Stimulated activated CD8-positive, alpha-beta memory T cell treated with anti-CD3 and anti-CD28 coated beads, Interleukin-7, amount 100 ng/mL, for 48 hours (primary cell): ENCODE measurements at regions not wholly inside any gene's neighbourhood (a gene's known extent, or its start where the extent isn't known, plus 50 kb on each side); places are given as distances from the start of the nearest gene placed in this dataset.
"Not testable (repeated sequence)": the region's sequence is repeated elsewhere in the genome, so short reads cannot be mapped to it uniquely, and the experiment has no call there.

ENCODE experiments used
- DNase-seq, 2 donors: peaks; one replicate each; pipeline ENCODE4 v3.0.0-alpha.2; 2020; ENCODE audit warnings: low read depth in 1 of 2; ENCODE audit errors: extremely low read depth in 1 of 2

DNA sequence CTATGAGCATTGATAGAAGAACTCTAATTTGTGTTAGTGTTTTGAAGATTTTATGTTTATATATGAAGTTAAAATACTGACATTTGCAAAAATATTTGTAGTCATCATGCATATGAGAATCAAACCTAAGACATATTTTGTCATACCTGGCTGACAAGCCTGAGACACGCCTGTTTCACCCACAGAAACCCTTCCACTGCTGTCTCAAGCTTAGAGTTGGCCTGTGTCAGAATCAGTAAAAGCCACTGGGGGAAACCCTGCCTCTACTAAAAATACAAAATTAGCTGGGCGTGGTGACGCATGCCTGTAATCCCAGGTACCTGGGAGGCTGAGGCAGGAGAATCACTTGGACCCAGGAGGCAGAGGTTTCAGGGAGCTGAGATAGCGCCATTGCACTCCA, 218.0 kb upstream of the C1QTNF3 start:
- DNase-seq: not testable (repeated sequence)

GRCh38 chr5:34266151-34266550, 223.1 kb upstream of the C1QTNF3 start:
- not testable (repeated sequence) for DNase-seq

DNA sequence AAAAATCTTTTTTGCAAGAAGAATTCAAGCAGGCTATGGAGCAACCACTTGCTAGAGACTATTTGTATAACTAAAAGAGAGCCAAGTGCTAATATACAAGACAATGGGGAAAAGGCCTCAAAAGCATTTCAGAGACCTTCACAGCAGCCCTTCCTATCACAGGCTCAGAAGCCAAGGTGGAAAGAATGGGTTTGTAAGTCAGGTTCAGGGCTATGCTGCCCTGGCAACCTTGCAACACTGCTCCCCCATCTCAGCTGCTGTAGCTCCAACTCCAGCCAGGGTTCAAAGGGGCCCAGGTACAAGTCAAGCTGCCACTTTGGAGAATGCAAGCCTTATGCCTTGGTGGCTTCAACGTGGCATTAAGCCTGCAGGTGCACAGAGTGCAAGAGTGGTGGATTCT, 253.7 kb upstream of the C1QTNF3 start:
- not testable (repeated sequence) for DNase-seq

GRCh38 chr5:34329201-34329600, 286.2 kb upstream of the C1QTNF3 start:
- not testable (repeated sequence) for DNase-seq

GRCh38 chr5:34329611-34330108, 286.6 kb upstream of the C1QTNF3 start:
- DNase-seq: not testable (repeated sequence)

GRCh38 chr5:34331928-34332454, 289.0 kb upstream of the C1QTNF3 start:
- not testable (repeated sequence) for DNase-seq

DNA sequence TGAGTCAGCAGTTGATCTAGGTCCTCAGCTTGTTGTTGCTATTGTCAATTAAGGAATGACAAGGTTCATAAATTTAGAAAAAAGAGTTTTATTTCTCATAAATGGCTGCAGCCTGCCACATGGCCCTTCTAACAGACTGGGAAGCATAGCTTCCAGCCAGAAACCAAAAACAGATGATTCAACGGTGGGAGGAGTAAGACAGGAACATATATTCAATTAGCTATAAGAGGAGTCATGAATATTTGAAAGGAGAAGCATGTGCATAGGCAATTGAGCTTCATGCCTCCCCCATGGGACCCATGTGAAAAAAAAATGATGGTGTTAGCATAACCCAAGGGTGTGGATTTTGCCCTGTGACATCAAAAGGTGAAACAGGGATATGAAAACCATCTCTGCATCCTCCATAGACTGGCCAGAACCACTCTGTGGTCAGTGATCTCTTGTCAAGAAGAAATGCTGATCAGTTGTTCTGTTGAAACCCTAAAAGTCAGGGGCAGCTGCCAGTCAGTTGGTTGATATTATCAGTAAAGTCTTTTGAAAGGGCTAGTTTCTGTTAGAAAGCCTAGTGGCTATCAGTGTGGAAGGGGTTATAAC, 296.5 kb upstream of the C1QTNF3 start:
- DNase-seq: not testable (repeated sequence)

DNA sequence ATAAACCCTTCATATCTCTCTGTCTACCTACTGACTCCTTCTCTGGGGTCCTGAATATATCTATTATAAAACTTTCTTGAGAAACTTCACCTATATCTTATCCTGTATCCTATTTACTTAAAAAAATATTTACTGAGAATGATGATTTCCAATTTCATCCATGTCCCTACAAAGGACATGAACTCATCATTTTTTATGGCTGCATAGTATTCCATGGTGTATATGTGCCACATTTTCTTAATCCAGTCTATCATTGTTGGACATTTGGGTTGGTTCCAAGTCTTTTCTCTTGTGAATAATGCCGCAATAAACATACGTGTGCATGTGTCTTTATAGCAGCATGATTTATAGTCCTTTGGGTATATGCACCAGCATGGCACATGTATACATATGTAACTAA, 301.7 kb upstream of the RAI14 start:
- not testable (repeated sequence) for DNase-seq

GRCh38 chr5:34371417-34371816, 284.7 kb upstream of the RAI14 start:
- not testable (repeated sequence) for DNase-seq

DNA sequence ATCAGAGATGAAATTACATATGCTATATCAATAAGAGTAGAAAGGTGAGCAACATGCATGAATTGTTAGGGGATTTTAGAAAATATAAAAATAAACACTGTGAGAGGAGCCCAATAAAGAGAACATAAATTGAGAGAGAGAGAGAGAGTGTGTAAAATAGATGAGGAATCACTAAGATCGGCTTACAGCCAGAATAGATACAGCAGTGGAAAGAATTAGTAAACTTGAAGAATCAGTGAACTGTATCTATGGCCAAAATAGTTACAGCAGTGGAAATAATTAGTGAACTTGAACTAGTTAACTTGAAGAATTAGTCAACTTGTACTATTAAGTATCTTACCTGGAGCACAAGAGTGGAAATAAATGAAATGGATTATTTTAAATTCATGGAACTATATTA, 284.3 kb upstream of the RAI14 start:
- not testable (repeated sequence) for DNase-seq

DNA sequence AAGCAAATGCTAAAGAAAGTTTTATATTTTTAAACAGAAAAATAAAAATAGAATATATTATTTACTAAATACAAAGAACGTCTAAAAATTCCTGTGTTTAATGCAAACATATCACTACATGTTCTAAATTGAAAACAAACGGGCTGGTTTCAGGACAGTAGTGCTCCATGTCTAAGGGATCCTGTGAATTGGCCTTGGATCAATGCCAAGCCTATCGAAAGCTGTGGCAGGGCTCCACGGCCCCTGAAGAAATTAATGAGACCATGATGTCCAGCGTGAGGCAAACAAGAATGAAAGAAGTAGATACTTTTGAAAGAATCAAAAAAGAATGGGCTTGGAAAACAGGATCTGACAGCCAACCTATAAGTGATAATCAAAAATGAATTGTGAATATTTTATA, 283.4 kb upstream of the RAI14 start:
- not testable (repeated sequence) for DNase-seq

DNA sequence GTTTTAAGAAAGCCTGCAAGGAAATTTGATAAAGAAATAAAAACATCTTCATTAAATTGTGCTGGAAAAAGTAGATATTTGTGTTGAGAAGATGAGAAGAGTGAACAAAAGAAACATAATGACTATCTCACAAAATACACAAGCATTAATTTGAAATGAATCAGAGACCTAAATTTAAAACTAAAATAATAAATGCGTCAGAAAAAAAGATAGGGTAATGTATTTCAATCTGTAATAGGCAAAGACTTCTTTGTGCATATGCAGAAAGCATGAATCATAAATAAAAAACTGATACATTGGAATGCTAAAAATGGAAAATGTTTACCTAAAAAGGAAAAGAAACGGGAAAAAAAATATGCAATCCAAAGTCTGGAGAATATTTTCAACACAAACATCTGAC, 278.5 kb upstream of the RAI14 start:
- not testable (repeated sequence) for DNase-seq

DNA sequence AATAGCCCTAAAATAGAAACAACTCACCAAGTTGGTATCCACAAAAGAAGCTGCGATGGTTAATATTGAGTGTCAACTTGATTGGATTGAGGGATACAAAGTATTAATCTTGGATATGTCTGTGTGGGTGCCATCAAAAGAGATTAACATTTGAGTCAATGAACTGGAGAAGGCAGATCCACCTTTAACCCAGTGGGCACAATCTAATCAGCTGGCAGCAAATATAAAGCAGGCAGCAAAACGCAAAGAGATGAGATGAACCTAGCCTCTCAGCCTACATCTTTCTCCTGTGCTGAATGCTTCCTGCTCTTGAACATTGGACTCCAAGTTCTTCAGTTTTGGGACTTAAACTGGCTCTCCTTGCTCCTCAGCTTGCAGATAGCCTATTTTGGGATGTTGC, 277.6 kb upstream of the RAI14 start:
- DNase-seq: not testable (repeated sequence)

DNA sequence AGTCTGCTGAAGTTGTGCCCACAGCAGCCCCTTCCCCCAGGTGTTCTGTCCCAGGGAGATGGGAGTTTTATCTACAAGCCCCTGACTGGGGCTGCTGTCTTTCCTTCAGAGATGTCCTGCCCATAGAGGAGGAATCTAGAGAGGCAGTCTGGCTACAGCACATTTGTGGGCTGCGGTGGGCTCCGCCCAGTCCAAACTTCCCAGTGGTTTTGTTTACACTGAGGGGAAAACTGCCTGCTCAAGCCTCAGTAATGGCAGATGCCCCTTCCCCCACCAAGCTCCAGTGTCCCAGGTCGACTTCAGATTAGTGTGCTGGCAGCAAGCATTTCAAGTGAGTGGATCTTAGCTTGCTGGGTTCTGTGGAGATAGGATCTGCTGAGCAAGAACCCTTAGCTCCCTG, 267.4 kb upstream of the RAI14 start:
- DNase-seq: not testable (repeated sequence)

GRCh38 chr5:34409373-34409772, 246.8 kb upstream of the RAI14 start:
- DNase-seq: no peak

DNA sequence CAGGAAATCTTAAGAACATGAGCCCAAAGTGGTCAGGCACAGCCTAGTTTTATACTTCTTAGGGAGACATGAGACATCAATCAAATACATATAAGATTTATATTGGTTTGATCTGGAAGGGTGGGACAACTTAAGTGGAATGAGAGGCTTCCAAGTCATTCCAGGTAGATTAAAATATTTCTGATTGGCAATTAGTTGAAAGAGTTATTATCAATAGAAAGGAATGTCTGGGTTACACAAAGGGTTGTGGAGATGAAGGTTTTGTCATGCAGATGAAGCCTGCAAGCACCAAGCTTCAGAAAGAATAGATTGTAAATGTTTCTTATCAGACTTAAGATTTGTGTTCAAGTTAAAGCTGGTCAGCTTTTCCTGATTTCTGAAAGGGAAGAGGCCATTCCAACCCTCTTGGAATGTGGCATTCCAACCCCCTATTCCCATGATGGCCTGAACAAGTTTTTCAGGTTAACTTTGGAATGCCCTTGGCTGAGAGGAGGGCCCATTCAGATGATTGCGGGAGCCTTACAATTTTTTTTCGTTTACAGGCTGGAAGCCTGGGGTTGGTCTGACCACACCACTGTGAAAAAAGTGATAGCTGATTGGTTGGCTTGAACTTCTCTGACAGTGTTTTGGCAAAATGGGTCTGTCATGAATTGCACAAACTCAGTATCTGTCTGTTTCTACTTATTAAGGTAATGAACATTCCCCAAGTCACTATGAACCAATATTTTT, 245.6 kb upstream of the RAI14 start:
- DNase-seq: no peak

DNA sequence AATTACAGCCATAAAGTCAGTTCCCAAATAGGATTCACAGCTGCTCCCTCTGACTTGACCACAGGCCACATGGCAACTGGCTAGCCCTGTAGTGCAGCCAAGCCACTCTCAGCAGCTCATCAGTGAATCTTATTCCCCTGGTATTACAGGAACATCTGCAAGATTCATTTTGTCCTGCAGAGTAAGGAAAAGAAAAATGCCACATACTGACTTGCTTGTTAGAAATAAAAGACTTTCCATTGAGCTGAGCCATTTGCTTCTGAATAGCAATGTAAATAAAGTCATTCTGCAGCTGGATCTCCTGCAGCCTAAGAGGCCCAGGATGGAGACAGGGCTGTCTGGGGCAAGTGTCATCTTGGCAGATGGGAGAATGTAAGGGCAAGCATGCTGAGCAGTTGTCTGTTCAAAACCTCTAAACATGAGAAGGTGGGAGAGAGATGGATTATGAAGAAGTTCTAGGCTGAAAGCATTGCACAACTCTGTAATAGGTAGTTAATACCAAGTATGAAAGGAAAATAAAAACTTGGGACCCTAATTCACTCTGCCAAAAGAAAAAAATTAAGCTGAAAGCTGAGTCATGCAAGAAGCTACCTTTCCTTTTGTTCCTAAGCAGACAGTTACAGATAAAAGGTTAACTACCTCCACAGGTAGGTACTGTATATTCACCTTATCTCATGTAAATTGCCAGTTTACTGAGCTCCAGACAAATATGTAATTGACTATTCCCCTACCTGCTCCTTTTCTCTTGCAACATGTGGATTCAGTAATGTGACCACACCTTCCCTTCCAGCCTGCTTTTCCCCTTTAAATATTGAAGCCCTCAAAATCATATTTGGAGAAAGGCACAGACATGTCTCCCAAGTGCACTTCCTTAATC, 244.4 kb upstream of the RAI14 start:
- no peak for DNase-seq

- no peak for DNase-seq
Measured at GRCh38 chr5:34412736-34413135, 243.4 kb upstream of the RAI14 start.

- no peak for DNase-seq
Measured at GRCh38 chr5:34415559-34416198, 240.4 kb upstream of the RAI14 start.

- DNase-seq: no peak
Measured at GRCh38 chr5:34416501-34417008, 239.6 kb upstream of the RAI14 start.
